LNCaP clone FGC (cell line): ENCODE measurements at regions not wholly inside any gene's neighbourhood (a gene's known extent, or its start where the extent isn't known, plus 50 kb on each side); places are given as distances from the start of the nearest gene placed in this dataset.
A peak's percentile ranks its signal among the peaks of the same experiment; 100 is the strongest.
"Not testable (repeated sequence)": the region's sequence is repeated elsewhere in the genome, so short reads cannot be mapped to it uniquely, and the experiment has no call there.

ENCODE experiments used
- DNase-seq: peaks from one replicate; pipeline ENCODE4 v3.0.0-alpha.2; 2011; ENCODE audit warnings: low read depth
- H3K4me3 ChIP-seq: 2 replicates; pipeline ENCODE4 v1.5.1; 2011; ENCODE audit warnings: mild to moderate bottlenecking, low read depth, low read length, control low read depth
- CTCF ChIP-seq: IDR thresholded peaks from 2 replicates; pipeline ENCODE4 v1.5.1; 2012; ENCODE audit warnings: mild to moderate bottlenecking; ENCODE audit not compliant: control insufficient read depth, insufficient read depth; ENCODE audit errors: extremely low read depth

GRCh38 chr2:159880729-159881128 lies 82.7 kb upstream of the CD302 start:
- no peak for DNase-seq
- no peak overlapping the region for H3K4me3 ChIP-seq
- no peak for TF ChIP-seq CTCF

GRCh38 chr2:159879051-159879604 lies 81.1 kb upstream of the CD302 start:
- no peak overlapping the region for H3K4me3 ChIP-seq
- no peak for TF ChIP-seq CTCF
- DNase-seq = no peak

GRCh38 chr2:159875083-159875482 lies 77.1 kb upstream of the CD302 start:
- H3K4me3 ChIP-seq = no peak overlapping the region
- no peak for TF ChIP-seq CTCF
- no peak for DNase-seq

- no peak for DNase-seq
- no peak for TF ChIP-seq CTCF
- no peak overlapping the region for H3K4me3 ChIP-seq
Measured at GRCh38 chr2:159873258-159873657, 75.2 kb upstream of the CD302 start.

- no peak for DNase-seq
- no peak for TF ChIP-seq CTCF
Measured at GRCh38 chr2:159872353-159872752, 74.3 kb upstream of the CD302 start.

GRCh38 chr2:159868598-159869159 lies 70.7 kb upstream of the CD302 start:
- DNase-seq, H3K4me3 ChIP-seq: not testable (repeated sequence)

More at GRCh38 chr2:159872353-159872752, 74.3 kb upstream of the CD302 start:
- H3K4me3 ChIP-seq = no peak overlapping the region

- DNase-seq = peak; percentile 18
- H3K4me3 ChIP-seq = no peak overlapping the region
- TF ChIP-seq CTCF = no peak
Measured at GRCh38 chr2:159867567-159868361, 69.8 kb upstream of the CD302 start.
